Right lobe of liver (tissue), 6 donors: ENCODE measurements at regions not wholly inside any gene's neighbourhood (a gene's known extent, or its start where the extent isn't known, plus 50 kb on each side); places are given as distances from the start of the nearest gene placed in this dataset.

Experiments used
- ATAC-seq, 4 donors: fragments of 200-7000 bp; cut with Tn5 transposase; one replicate each; pipeline ENCODE4 v1.9.1; 2020; ENCODE audit warnings: mild to moderate bottlenecking in 4 of 4, moderate library complexity in 4 of 4
- DNase-seq, 3 donors: peaks; one replicate each; pipeline ENCODE4 v3.0.0-alpha.2; 2020
- H3K27ac ChIP-seq, 3 donors: fragments of 200-600 bp; one replicate each; pipeline ENCODE4 v1.8.0; 2022
- H3K27me3 ChIP-seq, 2 donors: fragments of 200-600 bp; one replicate each; pipeline ENCODE4 v1.8.0; 2022
- H3K36me3 ChIP-seq, 4 donors: fragments of 200-600 bp; sonication (generic) in 1 of 4; one replicate each; pipeline versions ENCODE4 v1.5.1 to v1.8.0; 2017 to 2022; ENCODE audit warnings: control low read depth in 1 of 4
- H3K4me1 ChIP-seq, 4 donors: fragments of 200-600 bp; sonication (generic) in 1 of 4; one replicate each; pipeline versions ENCODE4 v1.5.1 to v1.8.0; 2017 to 2022; ENCODE audit warnings: control low read depth in 1 of 4
- H3K4me3 ChIP-seq, 3 donors: fragments of 200-600 bp; one replicate each; pipeline ENCODE4 v1.8.0; 2022
- H3K9me3 ChIP-seq, 4 donors: fragments of 200-600 bp; sonication (generic) in 1 of 4; one replicate each; pipeline versions ENCODE4 v1.5.1 to v1.8.0; 2017 to 2022; ENCODE audit warnings: control low read depth in 1 of 4
- POLR2A ChIP-seq: fragments of 450-650 bp; IDR thresholded peaks from one replicate; pipeline ENCODE4 v1.6.1; 2017; ENCODE audit warnings: antibody characterized with exemption, mild to moderate bottlenecking
- WGBS: methylation state at CpG from one replicate; pipeline ENCODE4 v1.1.6; 2018; ENCODE audit warnings: low coverage, low lambda C conversion rate; ENCODE audit not compliant: insufficient coverage; ENCODE audit errors: missing lambda C conversion rate; 5-methylcytosine and 5-hydroxymethylcytosine counted together
- intact Hi-C, 2 donors: fragments of 100-400 bp; cut with DNase I; formaldehyde crosslinking; loops; one replicate each; pipeline versions ENCODE4 v1.11.2 to v1.14.1; 2022
- TF ChIP-seq, protein P1 (sequence below), 4 donors: fragments of 200-600 bp in 3 of 4; fragments of 450-650 bp in 1 of 4; IDR thresholded peaks; one replicate each; pipeline versions ENCODE4 v1.5.1 to v1.8.0; 2016 to 2022; ENCODE audit warnings: antibody characterized with exemption in 4 of 4, mild to moderate bottlenecking in 2 of 4
- donor health status: DM: no; HTN: yes; CAD: no.
- donor health status: DM: no; HTN: no; CAD: no.
- donor health status: DM: no; HTN: no; CAD: no.
- donor health status: DM: no; HTN: yes; CAD: no.
- donor health status: DM: no; HTN: yes; CAD: no.

DNA sequence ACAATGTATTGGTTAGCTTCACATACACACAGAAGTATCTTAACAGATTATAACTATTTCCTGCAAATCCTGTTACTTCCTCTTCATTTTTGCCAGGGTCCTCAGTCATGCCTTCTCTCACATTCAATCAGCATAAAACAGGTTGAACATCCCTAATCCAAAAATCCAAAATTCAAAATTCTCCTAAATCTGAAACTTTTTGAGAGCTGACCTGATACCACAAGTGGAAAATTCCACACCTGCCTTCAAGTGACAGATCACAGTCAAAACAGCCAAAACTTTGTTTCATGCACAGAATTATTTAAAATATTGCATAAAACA, 62.9 kb upstream of the FBXO28 start:
- intact Hi-C loops, result loop anchor here in 1 of 2 donors (10.0 kb wide), 1 partner anchor 356 kb away; no protein-coding TSS in a partner anchor
- H3K9me3 ChIP-seq, result no peaks in the 10 kb centered on the region

DNA sequence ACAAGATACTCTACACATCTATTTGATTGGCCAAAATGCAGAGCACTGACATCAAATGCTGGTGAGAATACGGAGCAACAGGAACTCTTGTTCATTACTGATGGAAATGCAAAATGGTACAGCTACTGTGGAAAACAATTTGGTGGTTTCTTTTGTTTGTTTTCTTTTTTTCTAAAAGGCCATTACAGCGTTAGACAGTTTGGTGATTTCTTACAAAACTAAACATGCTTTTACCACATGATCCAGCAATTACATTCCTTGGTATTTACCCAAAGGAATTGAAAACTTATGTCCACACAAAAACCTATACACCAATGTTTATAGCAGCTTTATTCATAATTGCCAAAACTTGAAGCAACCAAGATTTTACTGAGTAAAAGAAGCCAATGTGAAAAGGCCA, 66.4 kb upstream of the FBXO28 start:
- Histone ChIP-seq H3K27ac (no peak overlapping the region), H3K9me3 (no peaks in the 10 kb centered on the region), H3K27me3 (no peaks in the 10 kb centered on the region), H3K4me3 (no peak overlapping the region), H3K4me1 (no peaks in the 10 kb centered on the region), H3K36me3 (no peaks in the 10 kb centered on the region)
- 74% methylated on average over 2 of the region's 2 CpGs for WGBS
- TF ChIP-seq, protein P1, sequence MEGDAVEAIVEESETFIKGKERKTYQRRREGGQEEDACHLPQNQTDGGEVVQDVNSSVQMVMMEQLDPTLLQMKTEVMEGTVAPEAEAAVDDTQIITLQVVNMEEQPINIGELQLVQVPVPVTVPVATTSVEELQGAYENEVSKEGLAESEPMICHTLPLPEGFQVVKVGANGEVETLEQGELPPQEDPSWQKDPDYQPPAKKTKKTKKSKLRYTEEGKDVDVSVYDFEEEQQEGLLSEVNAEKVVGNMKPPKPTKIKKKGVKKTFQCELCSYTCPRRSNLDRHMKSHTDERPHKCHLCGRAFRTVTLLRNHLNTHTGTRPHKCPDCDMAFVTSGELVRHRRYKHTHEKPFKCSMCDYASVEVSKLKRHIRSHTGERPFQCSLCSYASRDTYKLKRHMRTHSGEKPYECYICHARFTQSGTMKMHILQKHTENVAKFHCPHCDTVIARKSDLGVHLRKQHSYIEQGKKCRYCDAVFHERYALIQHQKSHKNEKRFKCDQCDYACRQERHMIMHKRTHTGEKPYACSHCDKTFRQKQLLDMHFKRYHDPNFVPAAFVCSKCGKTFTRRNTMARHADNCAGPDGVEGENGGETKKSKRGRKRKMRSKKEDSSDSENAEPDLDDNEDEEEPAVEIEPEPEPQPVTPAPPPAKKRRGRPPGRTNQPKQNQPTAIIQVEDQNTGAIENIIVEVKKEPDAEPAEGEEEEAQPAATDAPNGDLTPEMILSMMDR (IDR thresholded peaks at IDR 0.05), result no peak
- TF ChIP-seq POLR2A, result no peak
- no peak for DNase-seq
- no peak for ATAC-seq
- intact Hi-C loops, result no loop called here

More for the DNA sequence above, 62.9 kb upstream of the FBXO28 start:
- Histone ChIP-seq H3K4me1 (no peaks in the 10 kb centered on the region), H3K27me3 (no peaks in the 10 kb centered on the region), H3K36me3 (no peaks in the 10 kb centered on the region), H3K4me3 (no peak overlapping the region), H3K27ac (no peak overlapping the region)
- TF ChIP-seq, protein P1 (IDR thresholded peaks at IDR 0.05), result no peak
- TF ChIP-seq POLR2A, result no peak
- no peak for DNase-seq
- ATAC-seq, result no peak

DNA sequence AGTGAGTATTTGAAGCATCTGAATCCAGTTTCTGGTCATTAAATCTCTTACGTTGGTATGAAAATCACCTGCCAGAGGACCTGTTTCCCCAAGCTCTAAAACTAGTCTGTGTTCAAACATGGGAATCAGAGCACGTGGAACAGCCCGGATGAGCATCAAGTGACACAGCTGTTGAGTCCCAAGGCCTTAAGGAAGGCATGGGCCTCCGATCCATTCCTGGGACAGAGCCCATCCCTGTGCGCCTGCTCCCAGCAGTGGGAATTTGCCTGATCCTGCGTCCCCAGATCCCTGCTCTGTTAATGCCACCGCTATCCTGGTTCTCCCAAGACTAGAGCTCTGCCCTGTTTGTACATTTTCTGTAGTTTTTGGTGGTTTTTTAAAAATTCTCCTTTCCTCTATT, 68.4 kb upstream of the FBXO28 start:
- H3K9me3 ChIP-seq, result no peaks in the 10 kb centered on the region
- intact Hi-C loops, result no loop called here
- 74% methylated on average over 5 of the region's 7 CpGs for WGBS

DNA sequence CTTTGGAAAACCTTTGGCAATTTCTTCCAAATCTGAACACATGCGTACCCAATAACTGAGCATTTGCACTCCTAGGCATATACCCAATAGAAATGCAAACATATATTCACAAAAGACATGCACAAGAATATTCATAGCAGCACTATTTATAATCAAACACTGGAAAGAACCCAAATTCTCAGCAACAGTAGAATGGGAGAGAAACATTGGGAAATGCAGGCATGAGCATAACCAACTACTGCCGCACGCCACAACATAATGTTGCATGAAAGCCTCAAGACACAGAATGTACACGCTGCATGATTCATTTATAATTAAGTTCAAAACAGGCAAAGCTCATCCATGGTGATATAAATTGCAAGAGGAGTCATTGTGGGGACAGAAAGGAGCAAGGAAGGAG, 69.5 kb upstream of the FBXO28 start:
- intact Hi-C loops, result no loop called here
- H3K4me1 ChIP-seq, result no peaks in the 10 kb centered on the region
- no peak for TF ChIP-seq POLR2A
- TF ChIP-seq, protein P1 (IDR thresholded peaks at IDR 0.05), result no peak
- no peak overlapping the region for H3K27ac ChIP-seq
- no peaks in the 10 kb centered on the region for H3K36me3 ChIP-seq
- no peaks in the 10 kb centered on the region for H3K27me3 ChIP-seq
- H3K9me3 ChIP-seq, result no peaks in the 10 kb centered on the region
- DNase-seq (no peak), ATAC-seq (no peak)
- H3K4me3 ChIP-seq, result no peak overlapping the region
- WGBS, result 85% methylated on average over 2 of the region's 4 CpGs

More for the DNA sequence above, 68.4 kb upstream of the FBXO28 start:
- ATAC-seq (no peak), DNase-seq (no peak)
- no peak overlapping the region for H3K27ac ChIP-seq
- no peaks in the 10 kb centered on the region for H3K4me1 ChIP-seq
- H3K27me3 ChIP-seq, result no peaks in the 10 kb centered on the region
- H3K36me3 ChIP-seq, result no peaks in the 10 kb centered on the region
- no peak for TF ChIP-seq POLR2A
- no peak overlapping the region for H3K4me3 ChIP-seq

DNA sequence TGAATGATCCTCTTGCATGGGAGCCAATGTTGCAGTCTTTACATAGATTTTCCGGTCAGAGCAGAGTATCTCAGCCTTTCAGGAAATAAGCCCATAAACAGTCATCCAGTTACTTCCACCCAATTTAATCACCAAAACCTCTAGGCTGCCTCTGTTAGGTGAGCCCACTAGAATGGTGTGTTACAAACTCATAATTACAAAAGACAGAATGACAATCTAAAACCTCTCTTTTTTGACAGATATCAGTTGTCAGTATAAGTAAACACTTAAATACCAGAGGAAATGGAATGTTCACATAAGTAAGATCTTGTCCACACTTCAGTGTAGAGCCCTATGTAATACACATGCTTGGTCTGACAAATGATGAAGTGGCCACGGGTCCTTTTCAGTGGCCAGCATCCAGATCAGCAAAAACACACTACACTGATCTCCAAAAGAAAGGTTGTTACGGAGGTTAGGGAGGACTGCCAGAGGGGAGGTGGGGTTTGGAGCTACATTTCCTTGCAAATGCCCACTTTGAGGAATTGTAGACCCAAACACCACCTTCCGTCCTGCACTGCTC, 71.3 kb upstream of the FBXO28 start:
- no peak for ATAC-seq
- intact Hi-C loops, result no loop called here
- no peak for DNase-seq

More for the DNA sequence above, 71.3 kb upstream of the FBXO28 start:
- 85% methylated on average over 4 of the region's 4 CpGs for WGBS
- Histone ChIP-seq H3K27me3 (no peaks in the 10 kb centered on the region), H3K4me3 (no peak overlapping the region), H3K36me3 (no peaks in the 10 kb centered on the region), H3K4me1 (no peaks in the 10 kb centered on the region), H3K27ac (no peak overlapping the region), H3K9me3 (no peaks in the 10 kb centered on the region)
- no peak for TF ChIP-seq POLR2A
- TF ChIP-seq, protein P1 (IDR thresholded peaks at IDR 0.05), result no peak
